NCI-H774 (cell line): ENCODE measurements at regions not wholly inside any gene's neighbourhood (a gene's known extent, or its start where the extent isn't known, plus 50 kb on each side); places are given as distances from the start of the nearest gene placed in this dataset.
"Not testable (repeated sequence)": the region's sequence is repeated elsewhere in the genome, so short reads cannot be mapped to it uniquely, and the experiment has no call there.

ENCODE experiments used
- DNase-seq: peaks from one replicate; lab custom pipeline; 2025; lab: John Stamatoyannopoulos, UW

GRCh38 chr2:122011493-122012270 lies 256.2 kb downstream of the TSN start:
- no peak for DNase-seq

GRCh38 chr2:122018736-122019135 lies 263.3 kb downstream of the TSN start:
- DNase-seq = no peak

- DNase-seq = no peak
Observed at GRCh38 chr2:122019724-122020123, 264.3 kb downstream of the TSN start.

- DNase-seq = no peak
Observed at GRCh38 chr2:122020377-122020776, 264.9 kb downstream of the TSN start.

- DNase-seq = no peak
Observed at GRCh38 chr2:122021941-122022340, 266.5 kb downstream of the TSN start.

- no peak for DNase-seq
Observed at GRCh38 chr2:122022531-122022930, 267.1 kb downstream of the TSN start.

GRCh38 chr2:122023059-122023864 lies 267.8 kb downstream of the TSN start:
- no peak for DNase-seq

GRCh38 chr2:122027510-122028217 lies 272.2 kb downstream of the TSN start:
- no peak for DNase-seq

- no peak for DNase-seq
Observed at GRCh38 chr2:122028371-122029100, 273.1 kb downstream of the TSN start.

- no peak for DNase-seq
Observed at GRCh38 chr2:122029456-122029855, 274.0 kb downstream of the TSN start.

GRCh38 chr2:122029945-122030344 lies 274.5 kb downstream of the TSN start:
- DNase-seq = no peak

- no peak for DNase-seq
Observed at GRCh38 chr2:122031544-122032263, 276.3 kb downstream of the TSN start.

GRCh38 chr2:122032264-122032645 lies 276.8 kb downstream of the TSN start:
- no peak for DNase-seq

GRCh38 chr2:122033778-122034177 lies 278.3 kb downstream of the TSN start:
- no peak for DNase-seq

GRCh38 chr2:122034344-122034743 lies 278.9 kb downstream of the TSN start:
- no peak for DNase-seq

GRCh38 chr2:122034777-122035176 lies 279.3 kb downstream of the TSN start:
- DNase-seq = no peak

- DNase-seq = not testable (repeated sequence)
Observed at GRCh38 chr2:122038816-122039215, 283.4 kb downstream of the TSN start.

- no peak for DNase-seq
Observed at GRCh38 chr2:122041455-122041854, 286.0 kb downstream of the TSN start.

- DNase-seq = not testable (repeated sequence)
Observed at GRCh38 chr2:122051659-122052058, 296.2 kb downstream of the TSN start.

- no peak for DNase-seq
Observed at GRCh38 chr2:122055521-122055931, 300.1 kb downstream of the TSN start.

GRCh38 chr2:122056853-122057252 lies 301.4 kb downstream of the TSN start:
- DNase-seq = no peak
